Breast epithelium (tissue), 4 donors: ENCODE measurements at regions not wholly inside any gene's neighbourhood (a gene's known extent, or its start where the extent isn't known, plus 50 kb on each side); places are given as distances from the start of the nearest gene placed in this dataset.

ENCODE experiments used
- DNase-seq, 2 donors: peaks; one replicate each; pipeline ENCODE4 v3.0.0-alpha.2; 2019; ENCODE audit warnings: low spot score in 2 of 2
- H3K27ac ChIP-seq, 2 donors: fragments of 200-600 bp; sonication (generic) in 1 of 2; one replicate each; pipeline ENCODE4 v1.5.1; 2016 to 2019; ENCODE audit warnings: mild to moderate bottlenecking in 1 of 2
- H3K27me3 ChIP-seq, 2 donors: fragments of 200-600 bp; sonication (generic) in 1 of 2; one replicate each; pipeline versions ENCODE4 v1.5.1 to v1.6.0; 2017 to 2019; ENCODE audit warnings: control low read depth in 1 of 2, mild to moderate bottlenecking in 1 of 2
- H3K36me3 ChIP-seq: fragments of 200-600 bp; one replicate; pipeline ENCODE4 v1.5.1; 2019
- H3K4me1 ChIP-seq, 2 donors: fragments of 200-600 bp; sonication (generic); one replicate each; pipeline ENCODE4 v1.5.1; 2016 to 2019; ENCODE audit warnings: control low read depth in 1 of 2
- H3K4me3 ChIP-seq, 3 donors: fragments of 200-600 bp; sonication (generic); 1 replicate in 2 of 3; 2 replicates in 1 of 3; pipeline ENCODE4 v1.5.1; 2016 to 2019; ENCODE audit warnings: mild to moderate bottlenecking in 3 of 3, moderate library complexity in 2 of 3
- H3K9me3 ChIP-seq, 2 donors: fragments of 200-600 bp; sonication (generic) in 1 of 2; one replicate each; pipeline ENCODE4 v1.5.1; 2016 to 2019; ENCODE audit warnings: control low read depth in 1 of 2
- POLR2A ChIP-seq: fragments of 450-650 bp; IDR thresholded peaks from one replicate; pipeline ENCODE4 v1.6.1; 2016; ENCODE audit warnings: antibody characterized with exemption, mild to moderate bottlenecking, moderate library complexity
- POLR2AphosphoS5 ChIP-seq, 3 donors: sonication (generic); formaldehyde crosslinking; IDR thresholded peaks; one replicate each; pipeline ENCODE4 v1.6.1; 2017; ENCODE audit warnings: antibody characterized with exemption in 3 of 3
- intact Hi-C: fragments of 100-400 bp; cut with DNase I; formaldehyde crosslinking; loops from one replicate; pipeline ENCODE4 v1.15.1; 2023; ENCODE audit warnings: low total_unique reads
- TF ChIP-seq, protein P1 (sequence below), 3 donors: fragments of 450-650 bp; IDR thresholded peaks; one replicate each; pipeline ENCODE4 v1.5.1; 2016 to 2017; ENCODE audit warnings: antibody characterized with exemption in 3 of 3, mild to moderate bottlenecking in 3 of 3, moderate library complexity in 3 of 3

DNA sequence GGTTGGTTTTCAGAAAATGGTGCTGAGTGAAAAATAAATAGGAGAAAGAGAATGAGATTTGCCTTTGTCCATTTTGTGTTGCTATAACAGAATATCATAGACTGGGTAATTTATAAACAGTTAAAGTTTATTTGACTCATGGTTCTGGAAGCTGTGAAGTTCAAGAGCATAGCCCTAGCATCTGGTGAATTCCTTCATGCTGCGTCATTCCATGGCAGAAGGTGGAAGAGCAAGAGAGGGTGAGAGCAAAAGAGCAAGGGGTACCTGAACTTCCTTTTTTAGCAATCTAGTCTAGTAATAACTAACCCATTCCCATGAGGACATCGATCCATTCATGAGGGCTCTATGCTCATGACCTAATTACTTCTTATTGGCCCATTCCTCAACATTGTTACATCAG is 209.1 kb upstream of the ZP4 start:
- Histone ChIP-seq H3K4me3 (no peak overlapping the region), H3K9me3 (peaks cover 0 to 4% of the 10 kb centered on the region in 2 donors), H3K36me3 (no peaks in the 10 kb centered on the region), H3K27ac (no peak overlapping the region), H3K27me3 (no peaks in the 10 kb centered on the region), H3K4me1 (no peaks in the 10 kb centered on the region)
- no peak for DNase-seq
- TF ChIP-seq POLR2AphosphoS5 (IDR thresholded peaks at IDR 0.05) (no peak), POLR2A (no peak)
- TF ChIP-seq, protein P1, sequence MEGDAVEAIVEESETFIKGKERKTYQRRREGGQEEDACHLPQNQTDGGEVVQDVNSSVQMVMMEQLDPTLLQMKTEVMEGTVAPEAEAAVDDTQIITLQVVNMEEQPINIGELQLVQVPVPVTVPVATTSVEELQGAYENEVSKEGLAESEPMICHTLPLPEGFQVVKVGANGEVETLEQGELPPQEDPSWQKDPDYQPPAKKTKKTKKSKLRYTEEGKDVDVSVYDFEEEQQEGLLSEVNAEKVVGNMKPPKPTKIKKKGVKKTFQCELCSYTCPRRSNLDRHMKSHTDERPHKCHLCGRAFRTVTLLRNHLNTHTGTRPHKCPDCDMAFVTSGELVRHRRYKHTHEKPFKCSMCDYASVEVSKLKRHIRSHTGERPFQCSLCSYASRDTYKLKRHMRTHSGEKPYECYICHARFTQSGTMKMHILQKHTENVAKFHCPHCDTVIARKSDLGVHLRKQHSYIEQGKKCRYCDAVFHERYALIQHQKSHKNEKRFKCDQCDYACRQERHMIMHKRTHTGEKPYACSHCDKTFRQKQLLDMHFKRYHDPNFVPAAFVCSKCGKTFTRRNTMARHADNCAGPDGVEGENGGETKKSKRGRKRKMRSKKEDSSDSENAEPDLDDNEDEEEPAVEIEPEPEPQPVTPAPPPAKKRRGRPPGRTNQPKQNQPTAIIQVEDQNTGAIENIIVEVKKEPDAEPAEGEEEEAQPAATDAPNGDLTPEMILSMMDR (IDR thresholded peaks at IDR 0.05): no peak
- intact Hi-C loops: no loop called here

DNA sequence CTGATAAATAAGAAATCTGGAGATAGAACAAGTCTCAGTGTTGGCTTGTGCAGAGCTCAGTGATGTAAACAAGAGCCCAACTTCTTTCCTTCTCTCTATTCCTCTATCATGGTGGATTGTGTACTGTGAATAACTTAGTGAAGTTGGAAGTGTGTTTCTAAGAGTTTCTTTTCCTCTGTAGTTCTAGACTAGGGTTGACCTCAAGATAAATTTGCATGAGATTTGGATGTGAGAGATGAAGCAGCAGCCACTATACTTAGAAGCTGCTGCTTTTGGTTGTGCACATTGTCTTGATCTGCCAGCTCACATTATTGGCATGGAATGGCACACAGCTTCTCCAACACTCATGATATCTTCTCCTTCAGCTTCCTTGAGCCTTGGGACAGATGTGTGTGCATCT is 198.9 kb upstream of the ZP4 start:
- TF ChIP-seq POLR2AphosphoS5 (IDR thresholded peaks at IDR 0.05) (no peak), POLR2A (no peak)
- TF ChIP-seq, protein P1 (IDR thresholded peaks at IDR 0.05): no peak
- H3K4me3 ChIP-seq: no peak overlapping the region
- no peaks in the 10 kb centered on the region for H3K27me3 ChIP-seq
- no peaks in the 10 kb centered on the region for H3K9me3 ChIP-seq
- no peak for DNase-seq
- no peaks in the 10 kb centered on the region for H3K36me3 ChIP-seq
- H3K4me1 ChIP-seq: no peaks in the 10 kb centered on the region
- H3K27ac ChIP-seq: no peak overlapping the region
- intact Hi-C loops: no loop called here

DNA sequence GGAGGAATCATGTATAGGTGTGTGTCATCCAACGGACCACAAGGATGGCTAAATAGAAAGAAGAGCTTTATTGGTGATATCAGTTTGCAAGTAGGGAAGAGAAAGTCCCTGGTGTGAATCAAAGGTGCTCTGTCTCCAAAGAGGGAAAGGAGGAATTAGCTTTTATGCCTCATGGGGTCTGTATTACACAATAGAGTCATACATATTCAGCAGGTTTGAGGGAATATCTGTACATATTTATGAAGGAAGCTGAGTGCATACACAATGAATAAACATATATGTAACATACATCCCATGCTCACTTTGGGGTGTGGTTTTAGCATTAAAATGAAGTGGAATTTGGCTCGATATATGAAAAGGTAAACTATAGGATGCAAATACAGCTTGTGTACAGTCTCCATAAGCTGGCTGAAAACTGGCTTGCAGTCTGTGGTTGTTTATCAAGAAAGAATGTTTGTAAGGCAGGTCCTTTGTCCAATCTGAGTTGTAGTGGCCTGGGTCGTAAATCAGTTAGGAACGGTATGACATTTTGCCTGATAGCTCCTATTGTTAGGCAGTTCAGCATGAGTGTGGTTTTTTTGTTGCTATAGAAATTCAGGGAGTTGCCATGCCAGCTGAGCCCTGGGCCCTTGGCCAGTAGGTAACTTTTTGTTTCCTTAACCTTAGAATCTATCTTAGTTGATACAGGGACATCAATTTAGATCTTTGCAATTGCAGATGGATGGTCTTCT is 198.0 kb upstream of the ZP4 start:
- Histone ChIP-seq H3K36me3 (no peaks in the 10 kb centered on the region), H3K27me3 (no peaks in the 10 kb centered on the region), H3K4me1 (no peaks in the 10 kb centered on the region), H3K9me3 (no peaks in the 10 kb centered on the region), H3K27ac (no peak overlapping the region), H3K4me3 (no peak overlapping the region)
- intact Hi-C loops: no loop called here
- TF ChIP-seq POLR2AphosphoS5 (IDR thresholded peaks at IDR 0.05) (no peak), POLR2A (no peak)
- TF ChIP-seq, protein P1 (IDR thresholded peaks at IDR 0.05): no peak
- DNase-seq: no peak

DNA sequence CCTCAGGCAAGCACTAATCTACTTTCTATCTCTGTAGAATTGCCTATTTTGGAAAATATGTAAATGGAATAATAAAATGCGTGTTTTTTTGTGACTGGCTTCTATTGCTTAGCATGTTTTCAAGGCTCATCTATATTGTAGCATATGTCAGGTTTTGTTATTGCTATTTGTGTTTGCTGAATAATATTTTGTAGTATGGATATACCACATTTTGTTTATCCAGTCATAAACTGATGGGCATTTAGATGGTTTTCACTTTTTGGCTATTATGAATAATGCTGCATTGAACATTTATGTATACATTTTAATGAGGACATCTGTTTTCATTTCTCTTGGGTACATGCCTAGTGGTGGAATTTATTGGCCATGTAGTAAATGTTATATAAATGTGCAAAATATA is 183.3 kb upstream of the ZP4 start:
- Histone ChIP-seq H3K4me1 (no peaks in the 10 kb centered on the region), H3K4me3 (no peak overlapping the region), H3K27me3 (no peaks in the 10 kb centered on the region), H3K27ac (no peak overlapping the region), H3K36me3 (no peaks in the 10 kb centered on the region), H3K9me3 (no peaks in the 10 kb centered on the region)
- TF ChIP-seq POLR2AphosphoS5 (IDR thresholded peaks at IDR 0.05): no peak
- TF ChIP-seq POLR2A: no peak
- TF ChIP-seq, protein P1 (IDR thresholded peaks at IDR 0.05): no peak
- no peak for DNase-seq
- intact Hi-C loops: loop anchor here (1.0 kb wide), 1 partner anchor 10 kb away; no protein-coding TSS in a partner anchor

DNA sequence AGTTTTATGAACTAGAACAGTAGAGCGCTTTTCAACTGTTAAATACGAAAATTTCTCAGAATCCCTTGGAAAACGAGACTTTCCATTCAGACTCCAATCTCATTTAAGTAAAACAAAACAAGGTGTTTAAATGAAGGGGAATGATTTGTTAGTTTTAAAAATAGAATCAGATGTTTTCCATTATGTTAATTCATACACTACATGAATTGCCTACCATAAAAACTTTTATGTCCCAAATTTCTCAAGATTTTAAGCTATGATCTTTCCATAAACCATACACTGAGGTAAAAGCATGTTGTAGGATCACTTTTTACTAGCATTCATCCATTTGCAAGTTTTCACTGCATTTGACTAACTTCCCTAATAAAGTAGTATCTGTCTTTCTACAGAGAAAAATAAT is 180.3 kb upstream of the ZP4 start:
- H3K36me3 ChIP-seq: no peaks in the 10 kb centered on the region

More for the DNA sequence above, 180.3 kb upstream of the ZP4 start:
- Histone ChIP-seq H3K9me3 (no peaks in the 10 kb centered on the region), H3K4me1 (no peaks in the 10 kb centered on the region), H3K27ac (no peak overlapping the region), H3K4me3 (no peak overlapping the region), H3K27me3 (no peaks in the 10 kb centered on the region)
- no peak for DNase-seq
- intact Hi-C loops: no loop called here
- TF ChIP-seq POLR2AphosphoS5 (IDR thresholded peaks at IDR 0.05) (no peak), POLR2A (no peak)
- TF ChIP-seq, protein P1 (IDR thresholded peaks at IDR 0.05): no peak
